A673 (cell line): ENCODE measurements at regions not wholly inside any gene's neighbourhood (a gene's known extent, or its start where the extent isn't known, plus 50 kb on each side); places are given as distances from the start of the nearest gene placed in this dataset.

Source experiments
- EZH2 ChIP-seq: fragments of 200-600 bp; sonication (generic); IDR thresholded peaks from 2 replicates; pipeline ENCODE4 v1.6.1; 2017; ENCODE audit warnings: borderline replicate concordance, low read depth, mild to moderate bottlenecking, mixed read lengths, antibody characterized with exemption, low read length; ENCODE audit not compliant: poor library complexity, severe bottlenecking
- TF ChIP-seq, protein P1 (sequence below): fragments of 300-800, 200-600 bp; sonication (generic); conservative IDR thresholded peaks from 2 replicates; pipeline ENCODE4 v1.5.1; 2017; ENCODE audit warnings: low read depth, mild to moderate bottlenecking, antibody characterized with exemption, low read length, moderate library complexity, mixed read lengths

- TF ChIP-seq, protein P1, sequence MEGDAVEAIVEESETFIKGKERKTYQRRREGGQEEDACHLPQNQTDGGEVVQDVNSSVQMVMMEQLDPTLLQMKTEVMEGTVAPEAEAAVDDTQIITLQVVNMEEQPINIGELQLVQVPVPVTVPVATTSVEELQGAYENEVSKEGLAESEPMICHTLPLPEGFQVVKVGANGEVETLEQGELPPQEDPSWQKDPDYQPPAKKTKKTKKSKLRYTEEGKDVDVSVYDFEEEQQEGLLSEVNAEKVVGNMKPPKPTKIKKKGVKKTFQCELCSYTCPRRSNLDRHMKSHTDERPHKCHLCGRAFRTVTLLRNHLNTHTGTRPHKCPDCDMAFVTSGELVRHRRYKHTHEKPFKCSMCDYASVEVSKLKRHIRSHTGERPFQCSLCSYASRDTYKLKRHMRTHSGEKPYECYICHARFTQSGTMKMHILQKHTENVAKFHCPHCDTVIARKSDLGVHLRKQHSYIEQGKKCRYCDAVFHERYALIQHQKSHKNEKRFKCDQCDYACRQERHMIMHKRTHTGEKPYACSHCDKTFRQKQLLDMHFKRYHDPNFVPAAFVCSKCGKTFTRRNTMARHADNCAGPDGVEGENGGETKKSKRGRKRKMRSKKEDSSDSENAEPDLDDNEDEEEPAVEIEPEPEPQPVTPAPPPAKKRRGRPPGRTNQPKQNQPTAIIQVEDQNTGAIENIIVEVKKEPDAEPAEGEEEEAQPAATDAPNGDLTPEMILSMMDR = no peak
- no peak for TF ChIP-seq EZH2
Measured at GRCh38 chr16:62882552-62883221, 846.4 kb upstream of the CDH8 start.
